ENCODE measurements at regions not wholly inside any gene's neighbourhood (a gene's known extent, or its start where the extent isn't known, plus 50 kb on each side); places are given as distances from the start of the nearest gene placed in this dataset.
"Not testable (repeated sequence)": the region's sequence is repeated elsewhere in the genome, so short reads cannot be mapped to it uniquely, and the experiment has no call there.

DNA sequence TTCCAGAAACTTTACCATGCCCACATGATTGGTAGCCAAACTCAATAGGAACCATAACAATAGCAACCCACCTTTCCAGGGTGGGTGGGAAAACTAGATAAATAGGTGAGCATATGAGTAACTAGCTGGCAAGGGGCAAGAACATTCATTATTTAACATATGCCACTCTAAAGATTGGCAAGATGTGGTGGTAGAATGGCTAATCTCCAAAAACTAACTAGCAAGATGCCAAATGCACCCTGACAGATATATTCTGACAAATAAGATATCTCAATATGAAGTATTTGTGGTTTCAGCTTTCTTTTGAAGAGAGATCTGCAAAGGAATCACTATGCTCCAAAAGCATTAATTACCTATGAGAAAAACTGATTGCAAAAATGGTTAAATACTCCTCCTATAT lies 895.6 kb downstream of the TLE1 start:
- no peak for DNase-seq (ENCODE audit: extremely low read depth in 1 of 11, low read depth in 9 of 11, low spot score in 4 of 11)

- no peak for DNase-seq (ENCODE audit: extremely low read depth in 1 of 11, low read depth in 9 of 11, low spot score in 4 of 11)
Measured at GRCh38 chr9:80792726-80793125, 896.6 kb downstream of the TLE1 start.

DNA sequence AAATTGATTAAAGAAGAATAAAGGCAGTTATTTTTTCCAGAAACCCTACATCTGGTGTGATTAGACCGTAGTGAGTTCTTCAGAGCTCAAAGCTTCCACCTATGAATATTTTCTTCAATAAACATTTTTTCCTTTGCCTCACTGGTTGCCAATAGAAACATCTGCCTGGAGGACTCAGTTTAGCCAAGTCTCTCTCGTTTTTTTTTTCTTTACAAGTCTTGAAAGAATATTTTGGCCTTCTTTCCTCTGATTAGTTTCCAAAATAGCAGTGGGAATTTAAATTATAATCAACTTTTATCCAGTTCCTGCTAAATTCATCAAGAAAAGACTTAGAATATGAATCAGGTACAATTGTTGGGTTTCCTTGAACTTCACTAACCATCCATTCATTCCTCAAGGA lies 897.5 kb downstream of the TLE1 start:
- DNase-seq (ENCODE audit: extremely low read depth in 1 of 11, low read depth in 9 of 11, low spot score in 4 of 11), result no peak

GRCh38 chr9:80790764-80791163 lies 898.6 kb downstream of the TLE1 start:
- DNase-seq (ENCODE audit: extremely low read depth in 1 of 11, low read depth in 9 of 11, low spot score in 4 of 11), result no peak

DNA sequence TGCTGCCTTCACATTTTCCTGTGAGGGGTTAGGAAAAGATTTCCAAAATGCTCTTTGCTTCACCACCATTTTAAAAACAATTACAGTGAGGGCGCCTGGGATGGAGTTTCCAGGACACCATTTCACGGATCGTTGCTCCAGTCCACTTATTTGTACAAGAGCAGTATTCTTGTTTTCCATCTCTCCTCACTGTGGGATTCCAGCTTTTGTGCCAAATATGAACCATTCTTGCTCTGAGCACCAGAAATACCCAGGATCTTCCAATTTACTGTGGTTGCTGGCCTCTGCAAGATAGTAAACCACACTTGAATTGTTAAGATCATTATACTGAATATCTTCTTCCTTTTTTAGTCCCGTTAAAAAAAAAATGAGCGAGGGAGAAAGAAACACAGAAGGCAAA lies 899.5 kb downstream of the TLE1 start:
- DNase-seq (ENCODE audit: extremely low read depth in 1 of 11, low read depth in 9 of 11, low spot score in 4 of 11), result no peak

- no peak for DNase-seq (ENCODE audit: extremely low read depth in 1 of 11, low read depth in 9 of 11, low spot score in 4 of 11)
Measured at GRCh38 chr9:80787636-80788035, 901.7 kb downstream of the TLE1 start.

GRCh38 chr9:80784647-80785046 lies 904.7 kb downstream of the TLE1 start:
- DNase-seq (ENCODE audit: extremely low read depth in 1 of 11, low read depth in 9 of 11, low spot score in 4 of 11), result no peak

GRCh38 chr9:80775971-80776370 lies 913.4 kb downstream of the TLE1 start:
- no peak for DNase-seq (ENCODE audit: extremely low read depth in 1 of 11, low read depth in 9 of 11, low spot score in 4 of 11)

DNA sequence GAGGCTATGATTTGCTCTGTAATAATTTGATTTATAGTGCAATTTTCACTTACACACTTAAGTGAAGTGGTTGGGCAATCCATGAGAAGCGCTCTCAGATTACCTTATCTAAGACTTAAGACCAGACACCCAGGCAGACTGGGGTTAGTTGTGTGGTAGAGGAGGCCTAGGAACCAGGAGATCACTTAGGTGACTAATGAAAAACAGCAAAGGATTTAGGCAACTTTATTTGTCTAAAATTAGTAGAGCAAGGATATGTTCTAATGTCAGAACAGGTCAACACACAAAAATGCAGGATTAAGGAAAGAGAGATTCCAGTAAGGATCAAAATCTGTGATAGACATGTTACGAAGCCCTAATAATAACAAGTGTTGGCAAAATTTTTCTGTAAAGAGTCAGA lies 913.8 kb downstream of the TLE1 start:
- DNase-seq (ENCODE audit: extremely low read depth in 1 of 11, low read depth in 9 of 11, low spot score in 4 of 11), result no peak

DNA sequence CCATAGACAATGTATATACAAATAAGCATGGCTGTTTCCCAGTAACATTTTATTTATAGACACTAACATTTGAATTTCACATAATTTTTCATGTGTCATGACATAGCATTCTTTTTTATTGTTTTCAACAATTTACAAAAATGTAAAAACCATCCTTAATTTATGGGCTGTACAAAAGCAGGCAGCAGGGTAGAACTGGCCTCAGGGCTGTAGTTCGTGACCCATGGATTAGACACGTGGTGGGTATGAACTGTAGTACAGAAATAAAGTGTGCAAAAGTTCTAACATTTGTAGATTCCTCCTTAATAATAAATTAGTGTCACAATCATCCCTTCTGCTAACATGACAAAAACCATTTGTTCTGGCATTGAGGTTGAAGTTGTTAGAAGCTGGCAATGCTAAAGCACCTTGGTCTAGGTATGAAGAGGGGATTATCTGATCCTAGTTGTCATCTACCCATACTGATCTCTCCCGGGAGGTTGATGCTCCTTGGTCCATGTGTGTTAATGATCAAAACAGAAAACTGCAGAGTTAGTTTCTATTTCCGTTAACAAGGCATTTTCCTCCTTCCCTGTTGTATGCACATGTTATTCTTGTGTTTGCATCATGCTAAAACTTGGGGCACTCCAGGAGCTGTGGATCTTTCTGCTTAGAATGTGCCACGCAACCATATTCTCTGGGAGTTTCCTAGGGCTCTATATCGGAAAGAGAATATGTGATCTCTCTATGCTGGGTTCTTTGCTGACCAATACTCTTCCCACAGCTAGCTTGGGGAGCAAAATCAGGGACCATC lies 917.6 kb downstream of the TLE1 start:
- DNase-seq (ENCODE audit: extremely low read depth in 1 of 11, low read depth in 9 of 11, low spot score in 4 of 11), result no peak

DNA sequence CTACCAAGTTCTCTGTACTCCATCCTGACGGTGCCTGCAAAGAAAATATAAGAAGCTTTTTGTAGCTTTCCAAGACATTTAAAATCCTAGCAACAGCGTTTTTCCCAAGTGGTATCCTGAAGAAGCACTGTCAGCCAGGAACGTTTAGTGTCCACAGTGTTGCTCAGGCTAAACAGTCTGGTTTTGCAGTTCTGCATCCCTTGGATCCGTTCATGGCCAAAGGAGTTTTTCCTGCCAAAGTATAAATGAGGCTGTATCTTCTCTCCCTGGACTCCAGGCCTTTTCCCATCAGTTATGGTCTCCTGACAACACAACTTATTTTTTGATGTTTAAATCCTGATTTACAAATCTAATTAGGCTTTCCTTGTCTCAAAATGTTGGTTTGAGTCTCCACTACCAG lies 925.8 kb downstream of the TLE1 start:
- DNase-seq (ENCODE audit: extremely low read depth in 1 of 11, low read depth in 9 of 11, low spot score in 4 of 11), result no peak

DNA sequence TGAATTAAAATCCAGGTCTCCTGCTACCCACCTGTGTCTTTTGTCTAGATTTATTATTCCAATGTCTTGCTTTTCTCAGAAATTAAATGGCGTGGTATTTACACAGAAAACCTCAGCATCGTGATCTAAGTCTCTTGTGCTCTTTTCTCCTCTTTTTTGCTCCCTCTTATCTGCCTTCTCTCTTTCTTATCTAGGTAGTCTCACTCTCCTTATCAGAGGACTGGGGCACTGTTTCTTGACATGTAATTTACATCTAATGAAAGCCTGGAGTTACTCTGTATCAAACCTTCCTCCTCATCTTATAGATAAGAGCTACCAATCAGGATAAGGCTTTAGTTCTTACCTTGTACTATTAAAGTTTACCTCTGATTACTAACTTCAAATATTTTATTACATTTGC lies 933.8 kb downstream of the TLE1 start:
- DNase-seq (ENCODE audit: extremely low read depth in 1 of 11, low read depth in 9 of 11, low spot score in 4 of 11), result no peak

DNA sequence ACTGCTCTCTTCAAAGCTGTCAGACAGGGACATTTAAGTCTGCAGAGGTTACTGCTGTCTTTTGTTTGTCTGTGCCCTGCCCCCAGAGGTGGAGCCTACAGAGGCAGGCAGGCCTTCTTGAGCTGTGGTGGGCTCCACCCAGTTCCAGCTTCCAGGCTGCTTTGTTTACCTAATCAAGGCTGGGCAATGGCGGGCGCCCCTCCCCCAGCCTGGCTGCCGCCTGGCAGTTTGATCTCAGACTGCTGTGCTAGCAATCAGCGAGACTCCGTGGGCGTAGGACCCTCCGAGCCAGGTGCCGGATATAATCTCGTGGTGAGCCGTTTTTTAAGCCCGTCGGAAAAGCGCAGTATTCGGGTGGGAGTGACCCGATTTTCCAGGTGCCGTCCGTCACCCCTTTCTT lies 942.3 kb downstream of the TLE1 start:
- DNase-seq (ENCODE audit: extremely low read depth in 1 of 11, low read depth in 9 of 11, low spot score in 4 of 11), result not testable (repeated sequence)

GRCh38 chr9:80732506-80732905 lies 956.8 kb downstream of the TLE1 start:
- DNase-seq (ENCODE audit: extremely low read depth in 1 of 11, low read depth in 9 of 11, low spot score in 4 of 11), result peak in 8 of 11 donors; percentile 18 to 58 (median 38)

DNA sequence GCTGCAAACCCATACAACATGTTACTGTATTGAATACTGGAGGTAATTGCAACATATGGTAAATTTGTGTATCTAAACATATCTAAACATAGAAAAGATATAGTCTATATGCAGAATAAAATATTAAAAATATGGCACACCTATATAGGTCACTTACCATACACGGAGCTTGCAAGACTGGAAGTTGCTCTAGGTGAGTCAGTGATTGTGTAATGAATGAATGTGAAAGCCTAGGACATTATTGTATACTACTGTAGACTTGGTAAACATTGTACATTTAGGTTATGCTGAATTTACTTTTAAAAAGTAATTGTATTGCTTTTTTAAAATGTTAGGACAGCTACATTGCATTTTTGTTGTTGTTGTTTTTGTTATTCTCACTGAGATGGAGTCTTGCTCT lies 968.8 kb downstream of the TLE1 start:
- no peak for DNase-seq (ENCODE audit: extremely low read depth in 1 of 11, low read depth in 9 of 11, low spot score in 4 of 11)

DNA sequence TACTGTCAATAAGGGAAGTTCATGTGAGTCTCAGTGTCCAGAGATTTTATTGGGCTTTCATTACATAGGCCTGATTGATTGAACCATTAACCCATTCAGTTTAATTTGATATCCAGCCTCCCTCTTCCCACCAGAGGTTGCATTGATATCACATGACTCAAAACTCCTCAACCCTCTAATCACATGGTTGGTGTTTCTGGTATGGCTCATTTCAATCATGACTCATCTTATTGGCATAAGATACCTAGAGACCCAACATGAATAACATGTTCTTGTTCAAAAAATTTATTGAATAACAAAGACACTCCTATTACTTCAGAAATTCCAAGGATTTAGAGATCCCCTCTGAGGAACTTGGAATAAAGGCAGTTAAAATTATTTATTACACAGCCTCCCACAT lies 982.2 kb downstream of the TLE1 start:
- no peak for DNase-seq (ENCODE audit: extremely low read depth in 1 of 11, low read depth in 9 of 11, low spot score in 4 of 11)

DNA sequence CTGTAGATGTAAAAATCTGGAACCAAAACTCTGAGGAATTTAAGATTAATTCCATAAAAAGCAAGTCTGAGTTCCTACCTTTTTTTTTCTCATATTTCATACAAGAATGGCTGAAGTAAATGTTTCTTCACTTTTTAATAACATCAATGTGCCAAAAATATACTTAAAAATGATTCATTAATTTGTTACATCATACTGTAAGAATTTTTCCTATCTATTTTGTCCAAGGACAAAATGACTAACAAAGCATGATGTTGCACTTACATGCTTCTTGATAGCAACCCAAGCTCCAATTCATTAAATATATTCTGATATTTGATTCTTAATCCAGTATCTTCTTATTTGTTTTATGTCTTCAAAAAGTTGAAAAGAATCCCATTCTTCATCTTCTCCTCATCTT lies 988.3 kb downstream of the TLE1 start:
- DNase-seq (ENCODE audit: extremely low read depth in 1 of 11, low read depth in 9 of 11, low spot score in 4 of 11), result no peak

- DNase-seq (ENCODE audit: extremely low read depth in 1 of 11, low read depth in 9 of 11, low spot score in 4 of 11), result no peak
Measured at GRCh38 chr9:80699511-80699998, 989.8 kb downstream of the TLE1 start.

GRCh38 chr9:80698725-80699410 lies 990.5 kb downstream of the TLE1 start:
- no peak for DNase-seq (ENCODE audit: extremely low read depth in 1 of 11, low read depth in 9 of 11, low spot score in 4 of 11)

DNA sequence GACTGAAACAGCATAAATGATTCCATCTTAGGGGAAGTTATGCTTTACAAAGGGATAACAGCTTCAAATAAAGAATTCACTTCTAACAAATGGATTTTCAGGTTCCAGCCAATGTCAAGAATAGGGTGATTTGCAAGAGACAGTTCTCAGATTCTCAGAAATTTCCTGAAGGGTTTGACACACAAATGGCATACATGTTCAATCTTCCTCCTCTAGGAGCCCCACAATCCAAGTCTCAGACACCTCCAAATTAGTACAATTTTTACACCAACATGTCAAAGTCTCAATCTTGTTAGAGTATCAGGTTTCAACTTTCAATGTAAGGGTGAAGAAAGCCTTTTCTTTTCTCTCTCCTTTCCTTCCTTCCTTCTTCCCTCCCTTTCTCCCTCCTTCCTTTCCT lies 996.6 kb downstream of the TLE1 start:
- DNase-seq (ENCODE audit: extremely low read depth in 1 of 11, low read depth in 9 of 11, low spot score in 4 of 11), result no peak

DNA sequence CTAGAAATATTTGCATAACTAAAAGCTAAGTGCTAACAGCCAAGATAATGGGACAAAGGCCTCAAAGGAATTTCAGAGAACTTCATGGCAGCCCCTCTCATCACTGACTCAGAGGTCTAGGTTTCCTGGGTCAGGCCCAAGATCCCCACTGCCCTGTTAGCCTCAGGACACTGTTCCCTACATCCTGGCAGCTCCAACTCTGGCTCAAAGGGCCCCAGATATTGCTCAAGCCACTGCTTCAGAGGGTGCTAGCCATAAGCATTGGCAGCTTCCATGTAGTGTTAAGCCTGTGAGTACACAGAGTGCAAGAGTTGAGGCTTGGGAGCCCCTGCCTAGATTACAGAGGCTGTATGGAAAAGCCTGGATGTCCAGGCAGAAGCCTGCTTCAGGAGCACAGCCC lies 998.1 kb downstream of the TLE1 start:
- no peak for DNase-seq (ENCODE audit: extremely low read depth in 1 of 11, low read depth in 9 of 11, low spot score in 4 of 11)

All from renal cortex interstitium (tissue), 11 donors.